SK-N-SH (cell line): ENCODE measurements at regions not wholly inside any gene's neighbourhood (a gene's known extent, or its start where the extent isn't known, plus 50 kb on each side); places are given as distances from the start of the nearest gene placed in this dataset.

Source experiments
- CTCF ChIP-seq: fragments of 200-600 bp; sonication (generic); IDR thresholded peaks from 2 replicates; pipeline ENCODE4 v1.6.1; 2017; ENCODE audit warnings: antibody characterized with exemption, mild to moderate bottlenecking, moderate library complexity
- GABPA ChIP-seq: IDR thresholded peaks from 2 replicates; pipeline ENCODE4 v1.4.0; 2012; ENCODE audit warnings: low read depth, mild to moderate bottlenecking
- MEF2A ChIP-seq: IDR thresholded peaks from 2 replicates; pipeline ENCODE4 v1.4.0; 2012; ENCODE audit warnings: low read depth, borderline replicate concordance
- MXI1 ChIP-seq: IDR thresholded peaks from 2 replicates; pipeline ENCODE4 v1.6.1; 2012; ENCODE audit warnings: mild to moderate bottlenecking, low read depth, low read length, improper control_type of control experiment
- NFIC ChIP-seq: IDR thresholded peaks from 2 replicates; pipeline ENCODE4 v1.4.0; 2012; ENCODE audit warnings: borderline replicate concordance
- POLR2AphosphoS5 ChIP-seq: IDR thresholded peaks from 2 replicates; pipeline ENCODE4 v1.6.1; 2012; ENCODE audit warnings: low read depth, low read length
- RAD21 ChIP-seq: IDR thresholded peaks from 2 replicates; pipeline ENCODE4 v1.6.1; 2012; ENCODE audit warnings: mild to moderate bottlenecking, low read length
- RCOR1 ChIP-seq: fragments of 150-350 bp; IDR thresholded peaks from 2 replicates; pipeline ENCODE4 v1.6.1; 2017; ENCODE audit warnings: antibody characterized with exemption, low read length
- RFX5 ChIP-seq: IDR thresholded peaks from 2 replicates; pipeline ENCODE4 v1.6.1; 2012; ENCODE audit warnings: mild to moderate bottlenecking, improper control_type of control experiment, low read length
- TAF1 ChIP-seq: IDR thresholded peaks from 2 replicates; pipeline ENCODE4 v1.6.1; 2012; ENCODE audit warnings: low read depth, mild to moderate bottlenecking, low read length, moderate library complexity, borderline replicate concordance
- TCF12 ChIP-seq: IDR thresholded peaks from 2 replicates; pipeline ENCODE4 v1.4.0; 2012
- TEAD4 ChIP-seq: IDR thresholded peaks from 2 replicates; pipeline ENCODE4 v1.4.0; 2012; ENCODE audit warnings: mild to moderate bottlenecking, borderline replicate concordance; ENCODE audit not compliant: insufficient read depth
- USF2 ChIP-seq: fragments of 150-350 bp; IDR thresholded peaks from 2 replicates; pipeline ENCODE4 v1.6.1; 2017; ENCODE audit warnings: antibody characterized with exemption, low read length, low read depth, borderline replicate concordance
- ZBTB33 ChIP-seq: IDR thresholded peaks from 2 replicates; pipeline ENCODE4 v1.4.0; 2012; ENCODE audit warnings: low read depth, borderline replicate concordance

- TF ChIP-seq TCF12: no peak
- TF ChIP-seq ZBTB33: no peak
- no peak for TF ChIP-seq RFX5
- no peak for TF ChIP-seq CTCF
- TF ChIP-seq POLR2AphosphoS5: no peak
- TF ChIP-seq RAD21: no peak
- TF ChIP-seq MEF2A: no peak
- TF ChIP-seq MXI1: no peak
- no peak for TF ChIP-seq TAF1
- TF ChIP-seq RCOR1: no peak
- TF ChIP-seq GABPA: no peak
- no peak for TF ChIP-seq USF2
- no peak for TF ChIP-seq NFIC
- TF ChIP-seq TEAD4: no peak
These were observed 355.0 kb downstream of the UQCRFS1 start for GRCh38 chr19:28857967-28858366.
